ENCODE measurements at regions not wholly inside any gene's neighbourhood (a gene's known extent, or its start where the extent isn't known, plus 50 kb on each side); places are given as distances from the start of the nearest gene placed in this dataset.
A peak's percentile ranks its signal among the peaks of the same experiment; 100 is the strongest.

DNA sequence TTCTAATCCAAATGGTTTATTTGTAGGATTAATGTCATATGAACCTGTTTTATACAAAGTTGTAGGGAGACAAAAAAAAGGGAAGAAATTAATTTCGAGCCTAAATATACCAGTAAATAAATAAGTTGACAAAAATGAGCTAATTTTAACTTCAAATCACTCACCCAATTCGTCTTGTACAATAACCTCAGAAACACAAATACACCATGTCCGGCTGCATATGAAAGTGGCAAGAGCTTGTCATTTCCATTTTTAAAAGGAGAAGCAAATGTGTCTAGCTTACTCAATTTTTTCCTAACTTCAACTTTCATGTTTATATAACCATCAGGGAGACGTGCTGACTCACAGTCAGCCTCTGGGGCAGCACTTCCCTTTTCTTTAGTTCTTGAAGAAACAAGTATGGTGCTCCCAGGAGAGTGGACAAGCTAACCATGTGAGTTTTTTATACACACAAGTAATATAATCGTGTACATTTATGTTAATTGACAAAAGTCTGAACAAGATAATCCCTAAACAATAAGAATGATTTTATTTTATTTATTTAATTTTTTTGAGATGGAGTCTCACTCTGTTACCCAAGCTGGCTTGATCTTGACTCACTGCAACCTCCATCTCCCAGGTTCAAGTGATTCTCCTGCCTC lies 55.5 kb upstream of the SGK1 start (continued):
- peak; percentile 72; the same call in 1 of the 2 replicates for TF ChIP-seq ZNF589 (CRISPR knock-in tag; IDR thresholded peaks at IDR 0.05; ENCODE audit: low read depth)
- TF ChIP-seq PURB (CRISPR knock-in tag; IDR thresholded peaks at IDR 0.05; ENCODE audit: low read depth) = no peak
- TF ChIP-seq ZNF77 (CRISPR knock-in tag; IDR thresholded peaks at IDR 0.05) = no peak
- no peak for TF ChIP-seq BCL6 (CRISPR knock-in tag; IDR thresholded peaks at IDR 0.05)
- TF ChIP-seq NR1H2 (CRISPR knock-in tag; IDR thresholded peaks at IDR 0.05) = no peak
- TF ChIP-seq RAD51 (IDR thresholded peaks at IDR 0.05; ENCODE audit: borderline replicate concordance, low read depth) = no peak
- peak; percentile 61; the same call in 1 of the 2 replicates for TF ChIP-seq LEF1 (IDR thresholded peaks at IDR 0.05)
- 0 out of 2 replicates have a peak, but pooled peaks have one; percentile 15 for TF ChIP-seq HEY1 (CRISPR knock-in tag; IDR thresholded peaks at IDR 0.05; ENCODE audit: borderline replicate concordance)
- TF ChIP-seq, protein P1, sequence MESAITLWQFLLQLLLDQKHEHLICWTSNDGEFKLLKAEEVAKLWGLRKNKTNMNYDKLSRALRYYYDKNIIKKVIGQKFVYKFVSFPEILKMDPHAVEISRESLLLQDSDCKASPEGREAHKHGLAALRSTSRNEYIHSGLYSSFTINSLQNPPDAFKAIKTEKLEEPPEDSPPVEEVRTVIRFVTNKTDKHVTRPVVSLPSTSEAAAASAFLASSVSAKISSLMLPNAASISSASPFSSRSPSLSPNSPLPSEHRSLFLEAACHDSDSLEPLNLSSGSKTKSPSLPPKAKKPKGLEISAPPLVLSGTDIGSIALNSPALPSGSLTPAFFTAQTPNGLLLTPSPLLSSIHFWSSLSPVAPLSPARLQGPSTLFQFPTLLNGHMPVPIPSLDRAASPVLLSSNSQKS (CRISPR knock-in tag; IDR thresholded peaks at IDR 0.05) = no peak
- TF ChIP-seq CXXC5 (CRISPR knock-in tag; IDR thresholded peaks at IDR 0.05) = peak; percentile 24; the same call in 1 of the 2 replicates
- TF ChIP-seq ZBTB7A (IDR thresholded peaks at IDR 0.05; ENCODE audit: borderline replicate concordance, control insufficient read depth, low read depth, low read length) = no peak
- TF ChIP-seq RFX7 (CRISPR knock-in tag; IDR thresholded peaks at IDR 0.05) = no peak
- no peak for TF ChIP-seq POLR2B (IDR thresholded peaks at IDR 0.05; ENCODE audit: low read depth, partially characterized antibody)
- no peak for TF ChIP-seq KLF10 (CRISPR knock-in tag; IDR thresholded peaks at IDR 0.05)
- TF ChIP-seq TFE3 (CRISPR knock-in tag; IDR thresholded peaks at IDR 0.05) = no peak
- no peak for TF ChIP-seq CHD4 (IDR thresholded peaks at IDR 0.05; ENCODE audit: insufficient read depth, insufficient replicate concordance, low read depth, low read length, poor library complexity, severe bottlenecking)
- no peak for TF ChIP-seq ZNF311 (CRISPR knock-in tag; IDR thresholded peaks at IDR 0.05)
- no peak for TF ChIP-seq SMC3 (conservative IDR thresholded peaks at IDR 0.05; ENCODE audit: insufficient read depth, low read depth, low read length)
- no peak for TF ChIP-seq ZNF695 (CRISPR knock-in tag; IDR thresholded peaks at IDR 0.05)
- TF ChIP-seq MCM5 (IDR thresholded peaks at IDR 0.05; ENCODE audit: low read depth) = no peak
- TF ChIP-seq ZZZ3 (IDR thresholded peaks at IDR 0.05) = no peak
- TF ChIP-seq FOXJ3 (CRISPR knock-in tag; IDR thresholded peaks at IDR 0.05) = no peak
- no peak for TF ChIP-seq ZNF445 (CRISPR knock-in tag; IDR thresholded peaks at IDR 0.05; ENCODE audit: low read depth)
- TF ChIP-seq MBD2 (IDR thresholded peaks at IDR 0.05; ENCODE audit: borderline replicate concordance, low read depth) = no peak
- TF ChIP-seq NFXL1 (CRISPR knock-in tag; IDR thresholded peaks at IDR 0.05) = no peak
- TF ChIP-seq HDAC1 (IDR thresholded peaks at IDR 0.05) = no peak
- peak; percentile 68 for TF ChIP-seq MAFG (tag; conservative IDR thresholded peaks at IDR 0.05)
- TF ChIP-seq ZFP30 (CRISPR knock-in tag; IDR thresholded peaks at IDR 0.05; ENCODE audit: borderline replicate concordance) = no peak
- no peak for TF ChIP-seq ZNF24 (IDR thresholded peaks at IDR 0.05)
- no peak for TF ChIP-seq ZNF232 (CRISPR knock-in tag; IDR thresholded peaks at IDR 0.05)
- no peak for TF ChIP-seq ILF3 (IDR thresholded peaks at IDR 0.05; ENCODE audit: borderline replicate concordance)
